CD4-positive, alpha-beta T cell treated with Interleukin-17A for 1 hour (primary cell): ENCODE measurements at regions not wholly inside any gene's neighbourhood (a gene's known extent, or its start where the extent isn't known, plus 50 kb on each side); places are given as distances from the start of the nearest gene placed in this dataset.
"Not testable (repeated sequence)": the region's sequence is repeated elsewhere in the genome, so short reads cannot be mapped to it uniquely, and the experiment has no call there.

Experiments used
- DNase-seq: peaks from one replicate; pipeline ENCODE4 v3.0.0-alpha.2; 2020

DNA sequence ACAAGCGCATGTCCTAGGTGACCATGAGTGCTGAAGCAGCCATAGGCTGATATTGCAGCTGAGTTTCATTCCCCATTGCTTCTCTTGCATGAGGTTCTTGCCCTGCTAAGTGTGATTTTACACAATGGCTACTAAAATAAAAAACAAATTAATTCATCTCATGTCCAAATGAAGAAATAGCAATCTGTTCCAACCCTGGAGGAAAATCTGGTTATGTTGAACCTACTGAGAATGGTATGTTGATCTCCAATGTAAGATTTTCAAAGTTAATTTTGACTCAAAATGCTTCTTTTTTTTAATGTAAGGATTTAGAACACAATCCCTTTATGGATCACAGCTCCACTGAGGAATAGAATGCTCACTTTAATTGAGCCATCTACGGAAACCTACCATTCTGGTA lies 254.2 kb upstream of the CRBN start:
- no peak for DNase-seq

DNA sequence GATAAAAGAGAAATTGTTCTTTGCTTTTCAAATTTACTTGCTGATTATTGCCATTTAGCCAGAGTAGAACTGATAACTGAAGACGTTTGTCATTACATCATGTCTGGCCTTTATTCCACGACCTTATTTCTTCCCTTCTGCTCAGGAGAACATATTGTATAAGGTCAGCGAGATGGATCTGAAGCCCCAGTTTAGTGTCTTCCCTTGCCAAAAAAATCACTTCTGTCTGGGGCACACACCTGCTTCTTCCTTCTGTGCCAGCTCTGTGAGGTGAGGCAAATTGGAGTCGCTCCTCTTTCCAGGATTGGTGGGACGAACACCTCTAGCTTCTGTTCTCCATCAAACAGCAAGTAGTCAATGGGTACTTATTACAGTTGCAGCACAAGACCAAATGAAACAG lies 250.3 kb upstream of the CRBN start:
- DNase-seq, result no peak

DNA sequence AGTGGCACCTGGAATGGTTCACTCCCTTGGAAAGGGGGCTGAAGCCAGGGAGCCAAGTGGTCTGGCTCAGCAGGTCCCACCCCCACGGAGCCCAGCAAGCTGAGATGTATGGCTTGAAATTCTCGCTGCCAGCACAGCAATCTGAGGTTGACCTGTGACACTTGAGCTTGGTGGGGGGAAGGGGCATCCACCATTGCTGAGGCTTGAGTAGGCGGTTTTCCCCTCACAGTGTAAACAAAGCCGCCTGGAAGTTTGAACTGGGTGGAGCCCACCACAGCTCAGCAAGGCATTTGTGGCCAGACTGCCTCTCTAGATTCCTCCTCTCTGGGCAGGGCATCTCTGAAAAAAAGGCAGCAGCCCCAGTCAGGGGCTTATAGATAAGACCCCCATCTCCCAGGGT lies 228.2 kb upstream of the CRBN start:
- not testable (repeated sequence) for DNase-seq

DNA sequence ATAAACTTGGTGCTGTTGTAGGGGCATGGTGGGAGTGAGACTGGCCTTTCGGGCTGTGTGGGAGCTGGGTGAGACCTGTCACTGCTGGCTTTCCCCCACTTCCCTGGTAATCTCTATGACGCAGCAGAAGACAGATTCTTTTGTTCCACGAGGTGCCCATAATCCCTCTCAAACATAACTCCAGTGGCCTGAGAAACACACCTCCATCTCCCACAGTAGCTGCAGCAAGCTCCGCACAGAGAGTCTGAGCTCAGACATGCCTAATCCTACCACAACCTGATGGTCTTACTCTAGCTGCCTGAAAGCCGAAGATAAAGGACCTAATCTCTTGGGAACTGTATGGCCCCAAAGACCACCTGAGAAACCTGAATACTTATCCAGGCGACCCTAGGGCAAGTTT lies 225.6 kb upstream of the CRBN start:
- no peak for DNase-seq

DNA sequence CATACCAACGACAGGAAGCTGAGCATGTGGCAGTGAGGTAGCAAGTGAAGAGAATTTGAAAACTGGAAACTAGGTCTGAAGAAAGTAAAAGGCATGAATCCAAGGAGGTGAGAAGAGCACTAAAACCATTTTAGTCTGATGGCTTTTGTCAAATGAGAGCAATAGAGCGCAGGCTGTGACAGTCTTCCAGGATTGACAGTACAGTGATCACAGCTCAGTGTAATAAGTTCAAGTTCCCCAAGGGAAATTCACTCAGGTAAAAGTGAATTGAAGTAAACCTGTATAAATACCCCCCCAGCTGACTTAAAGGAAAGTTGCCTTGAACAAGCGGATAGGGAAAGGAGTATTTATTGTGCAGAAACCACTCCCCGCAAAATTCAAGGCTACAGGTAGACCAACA lies 224.2 kb upstream of the CRBN start:
- no peak for DNase-seq

DNA sequence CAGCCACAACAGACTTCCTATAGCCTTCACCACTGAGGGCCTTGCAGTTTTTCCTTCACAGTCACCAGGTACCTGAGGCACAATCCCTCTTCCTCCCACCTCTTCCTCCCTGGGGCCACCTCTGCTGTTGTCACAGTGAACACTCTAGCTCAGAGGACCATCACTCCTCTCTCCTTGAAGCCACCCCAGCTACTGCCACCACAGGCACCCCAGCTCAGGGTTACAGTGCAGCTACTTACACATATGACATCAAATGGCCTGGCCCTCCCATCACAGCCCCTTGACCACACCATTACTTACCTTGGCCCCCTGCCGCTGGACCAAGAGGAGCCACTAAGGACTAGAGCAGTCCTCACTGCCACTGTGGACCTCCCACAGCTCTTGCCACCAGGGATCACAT lies 213.5 kb upstream of the CRBN start:
- DNase-seq, result no peak

DNA sequence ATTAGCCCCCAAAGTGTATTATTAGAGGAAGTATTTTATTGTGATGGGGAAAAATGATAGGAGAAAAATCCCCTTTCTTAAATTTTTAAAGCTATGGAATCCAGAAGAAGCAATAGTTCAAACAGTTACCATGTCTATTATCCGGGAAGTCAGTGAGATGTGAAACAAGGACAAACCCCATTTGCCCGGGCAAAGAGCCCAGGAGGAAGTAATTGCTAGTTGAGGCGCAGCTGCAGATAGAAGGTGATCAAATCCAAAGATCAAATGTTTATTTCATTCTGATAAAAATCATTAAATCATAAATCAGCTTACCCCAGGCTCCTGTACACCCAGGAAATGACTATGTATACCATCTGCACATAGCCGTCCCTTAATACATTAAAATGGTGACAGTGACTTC lies 204.0 kb upstream of the CRBN start:
- no peak for DNase-seq

DNA sequence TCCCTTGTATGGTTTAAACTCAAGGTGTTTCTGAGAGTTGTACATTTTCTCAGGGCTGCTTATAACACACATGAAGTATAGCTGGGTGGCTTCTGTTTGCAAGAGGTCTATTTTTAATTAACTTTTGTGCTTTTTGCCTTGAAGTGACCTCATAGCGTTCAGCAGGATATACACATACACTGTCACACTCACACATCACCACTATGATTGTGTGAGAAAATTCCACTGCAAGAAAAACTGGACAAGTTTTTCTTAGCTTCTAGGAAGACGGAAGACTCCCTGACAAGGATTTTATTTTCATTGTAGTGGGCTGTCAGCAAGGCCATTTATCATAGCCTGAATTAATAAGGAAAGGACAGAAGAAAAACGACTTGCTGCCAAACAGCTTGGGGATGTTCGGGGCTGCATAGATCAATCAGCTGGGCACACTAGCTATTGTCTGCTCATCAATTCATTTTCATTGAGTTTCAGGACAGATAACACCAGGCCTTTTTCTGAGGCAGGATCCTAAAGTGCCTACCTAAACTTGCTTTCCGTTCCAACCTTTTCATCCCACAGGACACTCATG lies 192.8 kb upstream of the CRBN start:
- DNase-seq, result no peak

DNA sequence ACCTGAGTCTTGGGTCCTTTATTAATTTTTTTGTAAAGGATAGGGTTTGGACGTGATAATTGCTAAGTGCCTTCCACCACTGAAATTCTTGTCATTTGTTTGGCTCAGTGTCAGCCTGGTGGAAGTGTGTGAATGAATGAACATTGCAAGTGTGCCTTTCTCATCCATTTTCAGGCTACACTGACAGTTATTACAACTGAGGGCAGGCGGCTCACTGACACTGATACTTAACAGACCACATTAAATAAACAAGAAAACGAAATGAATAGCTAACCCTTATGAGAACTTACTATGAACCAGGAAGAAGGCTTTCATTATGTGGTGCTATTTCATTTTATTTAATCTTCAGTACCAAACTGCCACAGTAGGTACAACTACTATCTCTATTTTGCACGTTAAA lies 188.8 kb upstream of the CRBN start:
- no peak for DNase-seq

DNA sequence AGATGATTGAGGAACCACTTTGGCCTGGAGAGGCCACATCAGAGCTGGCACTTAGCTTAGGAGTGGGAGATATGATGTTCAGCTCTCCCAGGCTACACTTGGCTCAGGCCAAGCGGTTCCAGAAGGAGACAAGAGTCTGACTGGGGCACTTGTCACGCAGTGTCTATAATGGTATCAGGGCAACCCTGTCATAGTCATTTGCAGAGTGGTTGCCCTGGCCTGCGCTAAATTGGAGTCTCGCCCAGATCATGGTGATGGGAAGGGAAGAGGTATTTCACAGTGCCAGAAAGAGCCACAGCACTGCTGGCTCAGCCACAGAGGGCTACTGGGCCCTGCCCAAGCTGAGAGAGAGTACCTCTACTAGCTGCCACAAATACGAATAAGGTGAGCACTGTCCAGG lies 186.9 kb upstream of the CRBN start:
- no peak for DNase-seq

DNA sequence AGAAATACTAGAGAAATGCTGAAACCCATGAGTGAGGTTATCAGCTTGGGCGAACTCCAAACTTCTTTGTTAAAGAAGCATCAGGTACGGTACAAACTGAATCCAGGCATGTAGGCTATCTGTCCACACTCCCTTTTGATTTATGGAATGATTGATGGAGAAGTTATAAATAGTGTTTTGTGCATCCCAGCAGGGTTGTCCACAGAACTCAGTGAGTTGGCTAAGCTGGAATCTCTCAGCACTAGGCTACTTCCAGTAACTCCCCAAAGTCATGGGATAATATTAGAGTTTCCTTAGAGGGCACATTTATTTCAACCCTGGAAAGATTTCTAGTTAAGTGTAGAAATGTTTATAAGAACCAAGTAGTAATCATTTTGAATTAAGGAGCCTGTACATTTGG lies 186.2 kb upstream of the CRBN start:
- DNase-seq, result no peak

DNA sequence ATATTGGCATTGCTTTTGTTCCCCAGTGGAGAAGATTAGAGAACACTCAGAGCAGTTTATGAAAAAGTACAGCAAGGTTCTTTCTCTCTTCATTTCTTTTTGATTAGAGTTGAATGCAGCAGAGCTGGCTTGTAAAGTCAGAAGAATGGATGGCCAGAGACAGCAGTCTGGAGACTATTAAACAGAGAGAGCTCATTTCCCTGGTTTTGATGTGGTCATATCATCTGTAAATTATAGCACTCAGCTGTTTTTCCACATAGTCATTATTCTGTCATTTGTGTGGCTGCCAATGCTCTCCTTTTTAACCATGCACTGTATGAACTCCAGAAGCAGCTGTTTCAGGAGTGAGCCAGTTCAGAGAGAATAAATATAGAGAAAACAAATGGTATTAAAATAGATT lies 177.4 kb upstream of the CRBN start:
- no peak for DNase-seq

DNA sequence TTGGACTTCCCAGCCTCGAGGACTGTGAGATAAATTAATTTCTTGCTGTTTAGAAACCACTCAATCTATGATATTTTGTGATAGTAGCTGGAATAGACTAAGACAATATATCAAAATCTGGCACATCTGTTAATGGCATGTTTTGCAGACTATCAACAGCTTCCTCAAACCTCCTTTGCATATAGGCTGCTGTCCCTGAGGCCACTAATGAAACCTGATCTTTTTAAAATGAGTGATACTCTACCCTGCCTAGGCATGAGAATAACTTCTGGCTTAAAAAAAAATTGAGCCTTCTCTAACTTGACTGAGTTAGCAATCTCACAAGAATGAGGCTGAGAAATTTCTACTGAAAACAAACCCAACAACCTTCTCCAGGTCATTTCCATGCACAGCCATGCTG lies 176.0 kb upstream of the CRBN start:
- DNase-seq, result no peak

DNA sequence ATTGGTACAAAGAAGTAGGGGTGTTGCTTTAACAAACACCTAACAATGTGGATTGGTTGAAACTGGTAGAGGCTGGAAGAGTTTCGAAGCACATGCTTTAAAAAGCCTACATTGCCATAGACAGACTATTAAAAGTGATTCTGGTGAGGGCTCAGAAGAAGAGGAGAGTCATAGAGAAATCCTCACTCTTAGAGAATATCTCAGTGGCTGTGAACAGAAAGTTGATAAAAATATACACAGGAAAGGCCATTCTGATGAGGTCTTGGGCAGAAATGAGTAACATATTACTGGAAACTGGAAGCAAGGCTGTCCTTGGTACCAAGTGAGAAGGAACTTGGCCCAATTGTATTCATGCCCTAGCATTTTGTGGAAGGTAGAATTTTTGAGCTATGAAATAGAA lies 173.7 kb upstream of the CRBN start:
- no peak for DNase-seq

DNA sequence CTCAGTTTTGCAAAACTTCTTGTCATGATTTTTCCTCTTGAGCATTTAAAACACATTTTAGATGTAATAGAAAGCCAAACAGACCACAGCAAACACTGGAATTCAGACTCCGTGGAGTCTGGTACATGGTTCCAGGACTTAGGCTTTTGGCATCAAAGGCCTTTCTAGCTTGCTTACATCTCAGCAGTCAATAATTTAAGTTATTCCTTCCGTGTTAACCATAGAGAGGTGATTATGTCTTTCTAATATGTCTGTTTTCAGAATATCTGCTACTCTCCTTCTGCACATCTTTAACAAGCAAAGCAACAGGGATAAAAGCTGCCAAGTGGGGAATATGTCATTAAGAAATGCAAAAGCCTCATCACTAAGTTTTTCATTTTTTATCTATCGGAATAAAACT lies 171.7 kb upstream of the CRBN start:
- no peak for DNase-seq

DNA sequence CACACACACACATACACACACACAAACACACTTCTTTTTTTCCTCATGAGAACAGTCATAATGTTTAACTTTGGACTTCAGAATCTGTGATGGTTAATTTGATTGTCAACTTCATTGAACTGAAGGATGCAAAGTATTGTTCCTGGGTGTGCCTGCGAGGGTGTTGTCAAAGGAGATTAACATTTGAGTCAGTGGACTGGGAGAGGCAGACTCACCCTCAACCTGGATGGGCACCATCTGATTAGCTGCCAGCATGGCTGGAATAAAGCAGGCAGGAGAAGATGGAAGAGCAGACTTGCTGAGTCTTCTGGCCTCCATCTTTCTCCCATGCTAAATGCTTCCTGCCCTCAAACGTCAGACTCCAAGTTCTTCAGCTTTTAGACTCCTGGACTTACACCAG lies 167.6 kb upstream of the CRBN start:
- not testable (repeated sequence) for DNase-seq

DNA sequence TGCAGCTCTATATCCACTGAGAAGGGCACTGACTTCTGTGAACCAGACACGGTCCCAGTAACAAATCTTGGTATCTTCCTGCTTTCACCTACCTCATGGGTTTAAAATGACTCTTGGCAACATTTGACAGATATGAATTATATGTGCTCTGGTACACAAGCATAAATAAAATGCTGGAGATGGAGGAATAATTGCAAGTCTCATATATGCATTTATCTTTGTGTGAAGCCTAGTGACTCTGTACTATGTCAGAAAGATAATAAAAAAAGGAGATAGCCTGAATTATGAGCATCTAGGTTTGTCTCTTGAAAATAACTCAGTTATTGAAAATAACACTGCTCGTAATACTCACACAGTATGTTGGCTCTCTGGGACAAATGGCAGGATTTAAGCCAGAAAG lies 167.1 kb upstream of the CRBN start:
- DNase-seq, result no peak

DNA sequence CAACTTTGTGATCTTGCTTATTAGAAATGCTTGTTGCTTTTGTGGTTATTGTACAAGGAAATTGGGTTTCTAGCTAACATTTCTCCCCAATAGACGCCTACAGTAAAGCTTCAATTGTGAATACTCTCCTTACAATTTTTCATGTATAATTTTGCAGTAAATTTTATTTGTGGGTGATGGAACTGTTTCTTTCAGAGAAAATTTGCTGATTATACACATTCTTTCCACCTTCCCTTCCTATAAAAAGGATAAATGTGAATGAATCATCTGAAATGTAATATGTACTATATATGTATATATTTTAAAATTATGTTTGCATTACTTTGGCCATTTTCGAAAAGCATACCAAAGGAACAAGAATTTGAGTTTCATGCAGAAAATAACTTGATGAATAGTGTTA lies 162.7 kb upstream of the CRBN start:
- DNase-seq, result no peak

DNA sequence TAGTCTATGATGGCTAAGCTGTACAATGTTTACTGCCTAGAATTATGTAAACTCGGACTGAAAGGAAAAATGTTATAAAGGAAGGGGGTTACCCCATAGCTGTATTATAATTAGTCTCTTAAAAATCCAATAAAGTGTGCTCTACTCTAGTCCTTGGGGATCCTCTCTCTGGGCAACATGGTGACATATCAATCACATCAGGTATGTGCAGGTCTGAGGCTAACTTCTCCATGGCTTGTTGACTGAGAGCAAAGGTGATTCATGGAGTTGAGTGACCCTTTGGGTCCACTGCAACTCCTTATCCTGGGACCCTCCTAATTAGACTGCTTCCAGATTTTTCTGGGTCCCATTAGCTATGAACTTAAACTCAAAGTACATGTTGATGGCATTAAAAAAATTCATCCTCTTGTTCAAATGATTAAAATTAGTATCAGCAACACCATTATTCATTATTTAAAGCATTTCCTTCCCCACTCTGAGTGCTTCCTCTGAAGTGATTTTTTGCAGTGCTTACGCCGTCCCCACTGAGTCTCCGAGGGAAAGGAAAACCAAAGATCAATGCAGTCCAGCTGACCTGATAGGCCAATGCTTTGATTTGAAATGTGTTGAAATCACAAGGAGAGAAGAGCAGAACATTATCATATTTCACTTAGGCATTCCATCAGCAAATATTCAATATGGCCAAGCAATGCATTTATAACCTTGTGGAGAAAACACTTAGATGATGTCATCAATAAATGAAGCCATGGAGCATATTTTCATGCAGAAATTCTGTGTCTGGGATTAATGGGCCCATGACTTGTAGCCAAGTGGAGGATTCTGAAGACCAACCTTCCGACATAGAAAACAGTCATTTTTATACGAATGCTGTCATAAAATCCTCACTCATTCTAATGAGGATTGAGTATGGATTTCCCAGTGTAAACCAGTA lies 161.7 kb upstream of the CRBN start:
- DNase-seq, result no peak

DNA sequence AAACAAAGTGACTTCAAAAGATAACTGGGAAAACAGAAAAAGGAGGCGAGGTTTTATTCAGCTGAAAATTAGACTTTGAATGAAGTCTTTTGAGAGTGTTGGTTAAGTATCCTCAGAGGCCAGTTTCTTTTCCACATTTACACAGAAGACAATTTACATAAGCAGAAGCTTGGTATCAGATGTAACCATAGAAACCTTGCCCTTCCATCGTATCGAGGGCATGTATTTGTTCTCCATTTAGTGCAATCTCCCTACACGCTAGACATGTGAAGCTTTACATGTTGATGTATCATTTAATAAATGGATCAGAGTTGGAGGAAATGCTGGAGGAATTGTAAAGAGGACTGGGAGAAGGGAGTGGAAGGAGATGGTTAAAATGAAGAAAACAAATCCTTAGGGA lies 161.0 kb upstream of the CRBN start:
- no peak for DNase-seq

DNA sequence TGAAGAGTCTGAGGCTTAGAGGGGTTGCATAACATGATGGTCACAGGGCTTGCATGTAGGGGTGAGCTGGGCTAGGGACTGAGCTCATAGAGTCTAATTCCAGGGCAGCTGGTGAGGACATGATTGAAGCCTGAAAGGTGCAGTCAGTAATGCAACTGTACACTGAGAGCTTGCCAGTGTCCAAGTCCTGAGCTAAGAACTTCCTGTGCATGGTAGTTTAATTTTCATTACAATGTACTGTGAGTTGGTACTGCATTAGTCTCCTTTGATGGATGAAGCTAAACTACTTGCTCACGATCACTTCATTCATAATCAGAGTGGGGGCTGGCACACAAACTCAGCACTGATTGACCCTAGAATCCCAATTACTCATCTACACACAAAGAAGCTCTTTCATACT lies 156.4 kb upstream of the CRBN start:
- no peak for DNase-seq

DNA sequence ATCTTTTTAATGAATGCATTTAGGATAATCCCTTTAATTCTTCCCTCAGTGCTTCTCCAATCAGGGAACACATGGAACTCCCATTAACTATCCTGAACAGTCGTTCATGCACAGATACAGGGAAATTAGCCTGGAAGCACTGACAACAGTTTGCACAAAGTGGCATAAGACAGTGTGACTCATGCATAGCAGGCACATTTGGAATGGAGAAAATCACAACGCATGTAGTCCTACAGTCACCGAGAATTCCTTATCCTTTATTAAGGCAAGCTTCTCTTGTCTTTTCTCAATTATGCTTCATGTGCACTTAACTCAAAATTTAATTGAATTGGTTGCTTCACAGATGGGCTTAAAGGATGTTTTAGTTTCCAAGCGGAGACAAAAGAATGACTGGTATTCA lies 155.0 kb upstream of the CRBN start:
- DNase-seq, result no peak

DNA sequence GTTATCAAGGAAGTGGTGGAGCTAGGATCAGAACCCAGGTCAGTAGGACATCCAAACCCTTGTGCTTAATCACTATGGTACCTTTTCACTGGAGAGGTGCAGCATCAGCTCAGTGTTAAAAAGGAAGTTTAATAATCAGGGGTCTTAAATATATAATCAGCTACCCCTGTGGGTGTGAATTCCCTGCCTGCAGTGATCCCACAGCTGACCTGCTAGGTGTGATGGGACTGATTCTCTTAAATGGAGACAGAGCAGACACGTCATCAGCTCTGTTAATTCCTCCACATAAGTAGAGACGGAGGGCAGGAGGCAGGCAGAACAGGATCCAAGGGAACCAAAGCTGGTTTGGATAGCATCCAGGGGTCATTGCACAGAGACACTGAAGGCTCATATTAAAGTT lies 154.1 kb upstream of the CRBN start:
- no peak for DNase-seq

DNA sequence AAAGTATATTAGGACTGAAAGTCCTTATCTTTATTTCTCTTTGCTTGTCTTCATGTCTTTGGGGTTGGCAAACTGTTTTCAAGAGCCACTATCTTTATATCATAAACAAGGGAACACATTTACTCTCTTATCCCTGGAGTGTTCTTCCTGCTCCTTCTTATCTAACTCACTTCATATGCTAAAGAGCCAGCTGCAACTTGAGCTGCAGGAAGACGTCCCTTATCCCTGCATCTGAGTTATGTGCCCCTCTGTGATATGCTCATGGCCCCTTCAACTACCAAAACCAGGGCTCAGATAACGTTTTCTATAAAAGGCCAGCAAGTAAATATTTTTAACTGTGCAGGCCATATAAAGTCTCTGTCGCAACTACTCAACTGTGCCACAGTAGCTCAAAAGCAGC lies 137.0 kb upstream of the CRBN start:
- no peak for DNase-seq

DNA sequence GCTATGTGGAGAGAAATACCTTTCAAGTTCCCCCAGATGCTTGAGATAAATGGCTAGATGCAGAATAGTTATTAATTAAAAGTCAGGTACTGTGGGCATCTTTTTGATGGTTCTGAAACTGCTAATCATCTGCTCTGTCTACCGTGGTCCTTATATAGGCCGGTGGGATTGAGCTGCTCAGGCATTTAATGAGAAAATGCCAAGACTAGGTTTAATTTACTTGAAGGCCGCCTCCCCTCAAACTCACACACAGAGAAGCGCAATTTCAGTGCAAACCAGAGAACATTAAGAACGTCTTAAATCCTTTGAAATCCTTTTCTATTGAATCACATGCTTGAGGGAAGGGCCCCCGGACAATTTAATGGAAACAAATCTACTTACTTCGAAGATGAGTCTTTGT lies 136.4 kb upstream of the CRBN start:
- DNase-seq, result no peak
